GOT3 (cell line): ENCODE measurements at regions not wholly inside any gene's neighbourhood (a gene's known extent, or its start where the extent isn't known, plus 50 kb on each side); places are given as distances from the start of the nearest gene placed in this dataset.

Source experiments
- DNase-seq: peaks from one replicate; lab custom pipeline; 2025; ENCODE audit warnings: mixed read lengths; lab: John Stamatoyannopoulos, UW

DNA sequence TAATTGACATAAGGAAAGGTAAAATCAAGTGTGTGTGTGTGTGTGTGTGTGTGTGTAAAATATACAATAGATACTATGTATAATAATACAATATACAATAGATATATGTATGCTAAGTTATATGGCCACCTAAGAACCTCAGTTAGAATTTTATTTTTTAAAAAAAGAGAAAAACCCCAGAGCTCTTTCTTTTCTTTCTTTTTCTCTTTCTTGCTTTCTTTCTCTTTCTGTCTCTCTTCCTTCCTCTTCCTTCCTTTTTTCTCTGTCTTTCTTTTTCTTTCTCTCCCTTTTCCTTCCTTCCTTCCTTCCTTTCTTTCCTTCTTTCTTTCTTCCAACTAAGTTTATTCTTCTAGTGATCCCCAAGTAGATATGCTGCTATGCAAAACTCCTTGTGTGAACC, 64.6 kb upstream of the FN1 start:
- no peak for DNase-seq

DNA sequence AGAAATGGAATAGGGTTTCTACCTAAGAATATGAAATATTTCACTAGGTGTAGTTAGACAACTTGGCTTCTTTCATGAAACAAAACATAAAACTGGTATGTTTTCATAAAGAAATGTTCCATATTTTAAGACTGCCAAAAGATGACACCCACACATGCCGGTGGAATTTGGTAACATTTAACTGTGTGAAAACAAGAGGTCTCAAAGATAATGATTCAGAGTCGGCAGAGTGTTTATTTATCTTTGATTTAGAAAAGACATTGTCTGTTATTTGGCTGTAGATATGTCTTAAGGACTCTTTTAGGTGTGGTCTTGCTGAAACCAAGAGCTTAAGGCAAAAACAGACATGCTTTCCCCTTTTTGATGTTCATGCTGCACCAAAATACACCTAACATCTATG, 63.5 kb upstream of the FN1 start:
- DNase-seq, result no peak

DNA sequence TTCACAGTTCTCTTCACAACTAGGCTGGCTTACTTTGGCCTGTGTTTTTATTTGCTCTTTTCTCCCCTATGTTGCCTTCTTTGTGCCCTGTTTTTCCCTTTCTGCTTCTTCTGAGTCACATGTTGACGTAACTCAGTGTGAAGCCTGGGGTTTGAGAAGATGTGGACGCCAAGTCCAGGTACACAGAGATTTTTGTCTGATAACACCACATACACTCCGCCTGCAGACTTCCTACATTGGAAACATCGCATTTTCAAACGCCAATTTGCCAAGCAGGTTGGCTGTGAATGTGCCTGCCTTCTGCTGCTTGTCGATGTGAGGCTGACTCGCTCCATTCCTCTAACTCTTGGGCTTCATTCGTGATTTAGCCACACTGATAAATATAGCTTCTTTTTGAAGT, 62.6 kb upstream of the FN1 start:
- no peak for DNase-seq

DNA sequence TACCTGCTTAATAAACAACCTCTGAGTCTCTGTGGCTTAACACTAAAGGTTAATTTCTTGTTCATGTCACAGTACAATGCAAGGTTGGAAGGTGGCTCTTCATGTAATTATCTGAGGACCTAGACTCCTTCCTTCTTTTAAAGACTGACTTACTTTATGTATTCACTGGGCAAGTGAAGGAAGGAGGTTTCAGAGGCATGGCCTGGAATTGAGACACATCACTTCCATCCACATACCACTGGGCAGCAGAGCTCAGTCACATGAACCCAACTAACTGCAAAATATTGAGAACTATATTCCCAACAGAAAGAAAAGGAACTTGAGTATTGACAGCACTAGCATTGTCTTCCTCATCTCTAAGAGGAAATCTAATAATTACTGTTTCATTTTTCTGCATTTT, 57.5 kb upstream of the FN1 start:
- no peak for DNase-seq

DNA sequence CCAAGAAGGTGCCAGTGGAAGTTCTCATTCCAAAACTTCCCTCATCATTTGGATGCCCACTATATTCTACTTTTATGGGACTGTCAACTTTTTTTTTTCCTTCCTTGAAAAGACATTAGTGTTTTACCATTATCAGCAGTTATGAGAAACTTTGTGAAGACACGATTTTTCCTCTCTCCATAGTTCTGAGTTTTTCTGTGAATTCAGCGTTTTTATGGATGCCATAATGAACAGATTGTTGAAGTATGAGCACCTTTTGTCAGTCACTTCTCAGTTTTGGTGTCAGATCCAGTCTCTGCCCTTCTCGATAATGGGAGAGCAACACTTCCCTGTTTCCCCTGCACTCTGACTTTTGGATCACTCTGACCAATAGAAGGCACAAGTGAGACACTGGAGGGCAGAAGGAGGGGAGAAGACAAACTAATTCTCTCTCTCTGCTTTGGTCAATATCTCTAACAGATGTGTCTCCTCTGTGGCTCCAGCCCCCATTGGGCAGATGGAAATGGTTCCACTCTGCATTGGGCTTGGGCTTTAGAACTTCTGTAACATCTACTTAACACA, 53.5 kb upstream of the FN1 start:
- DNase-seq, result no peak

DNA sequence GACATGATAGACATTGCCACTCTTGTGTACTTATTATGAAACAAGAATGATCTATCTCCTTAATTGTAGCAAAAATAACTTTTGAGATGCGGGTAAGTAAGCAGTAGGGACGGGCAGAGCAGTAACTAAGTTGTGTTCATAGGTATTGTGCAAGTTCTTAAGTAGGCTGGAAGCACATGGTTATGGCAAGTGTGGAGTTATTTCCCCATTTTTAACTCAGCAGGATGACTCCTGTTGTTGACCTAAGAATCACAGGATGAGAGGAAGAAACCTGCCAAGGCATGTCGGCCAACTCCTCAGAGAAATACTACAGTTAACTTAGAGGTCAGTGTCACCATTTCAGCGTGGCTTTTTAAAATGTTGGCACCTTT, 51.1 kb upstream of the FN1 start:
- no peak for DNase-seq

DNA sequence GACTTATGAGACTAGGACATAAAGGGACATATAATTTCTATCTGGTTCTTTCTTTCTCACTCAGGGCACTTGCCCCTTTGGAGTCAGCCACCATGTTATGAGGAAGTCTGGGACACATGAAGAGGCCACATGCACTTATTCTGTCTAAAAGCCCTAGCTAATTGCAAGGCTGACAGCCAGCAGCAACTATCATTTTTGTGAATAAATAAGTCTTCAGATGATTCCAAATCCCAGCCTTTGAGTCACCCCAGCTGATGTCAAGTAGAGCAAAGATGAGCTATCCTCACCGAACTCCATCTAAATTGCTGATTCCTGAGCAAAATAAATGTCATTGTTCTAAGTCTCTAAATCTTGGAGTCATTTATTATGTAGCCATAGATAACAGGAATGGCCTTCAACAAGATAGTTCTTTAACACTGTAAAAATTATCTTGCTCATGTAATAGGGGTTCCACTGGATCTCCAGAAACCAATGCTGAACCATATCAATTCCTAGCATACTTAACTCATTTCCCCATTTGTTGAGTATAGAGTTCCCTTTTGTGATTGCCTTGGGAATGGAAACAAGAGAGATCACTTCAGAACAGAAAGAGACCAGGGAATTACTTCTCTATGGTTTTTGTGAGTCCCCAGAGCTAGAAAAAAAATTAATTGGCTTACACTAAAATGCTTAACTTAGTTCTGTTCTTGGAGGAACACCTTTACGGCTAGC, 50.6 kb upstream of the FN1 start:
- DNase-seq, result no peak
